Natural killer cell (primary cell): ENCODE measurements at regions not wholly inside any gene's neighbourhood (a gene's known extent, or its start where the extent isn't known, plus 50 kb on each side); places are given as distances from the start of the nearest gene placed in this dataset.

Experiments used
- ATAC-seq, 3 donors: fragments of 150-1000 bp in 2 of 3; fragments of 200-7000 bp in 1 of 3; cut with Tn5 transposase; 1 replicate in 1 of 3; 2 replicates in 2 of 3; pipeline ENCODE4 v1.10.0; 2021; ENCODE audit warnings: mild to moderate bottlenecking in 2 of 3, moderate library complexity in 2 of 3
- DNase-seq, 2 donors: peaks; one replicate each; pipeline versions ENCODE4 v3.0.0 to v3.0.0-alpha.2; 2013 to 2021; ENCODE audit warnings: mixed read lengths in 1 of 2
- H3K27ac ChIP-seq: one replicate; pipeline ENCODE4 v1.5.1; 2013; ENCODE audit warnings: mild to moderate bottlenecking, low read length
- H3K27me3 ChIP-seq: one replicate; pipeline ENCODE4 v1.6.1; 2013; ENCODE audit warnings: low read length; ENCODE audit not compliant: control insufficient read depth, insufficient read depth
- H3K36me3 ChIP-seq: one replicate; pipeline ENCODE4 v1.6.1; 2013; ENCODE audit warnings: low read length; ENCODE audit not compliant: control insufficient read depth, insufficient read depth
- H3K4me1 ChIP-seq: one replicate; pipeline ENCODE4 v1.6.1; 2013; ENCODE audit warnings: low read length; ENCODE audit not compliant: control insufficient read depth, insufficient read depth
- H3K4me3 ChIP-seq: one replicate; pipeline ENCODE4 v1.5.1; 2013; ENCODE audit warnings: low read length
- H3K9me3 ChIP-seq: one replicate; pipeline ENCODE4 v1.6.1; 2013; ENCODE audit warnings: low read length; ENCODE audit not compliant: control insufficient read depth, insufficient read depth
- H3K27ac Mint-ChIP-seq, 2 donors: one replicate each; pipeline ENCODE4 v1.8.0; 2022; ENCODE audit warnings: mild to moderate bottlenecking in 2 of 2, mixed read lengths in 2 of 2, moderate library complexity in 1 of 2
- H3K27me3 Mint-ChIP-seq, 2 donors: one replicate each; pipeline ENCODE4 v1.8.0; 2022; ENCODE audit warnings: low read depth in 2 of 2, mixed read lengths in 2 of 2
- H3K36me3 Mint-ChIP-seq: one replicate; pipeline ENCODE4 v1.8.0; 2022; ENCODE audit warnings: mixed read lengths
- H3K4me1 Mint-ChIP-seq, 2 donors: one replicate each; pipeline ENCODE4 v1.8.0; 2022; ENCODE audit warnings: mixed read lengths in 2 of 2
- H3K4me3 Mint-ChIP-seq: one replicate; pipeline ENCODE4 v1.8.0; 2022; ENCODE audit warnings: mild to moderate bottlenecking, moderate library complexity, mixed read lengths
- H3K9me3 Mint-ChIP-seq, 2 donors: one replicate each; pipeline ENCODE4 v1.8.0; 2022; ENCODE audit warnings: mixed read lengths in 2 of 2
- WGBS: methylation state at CpG from one replicate; pipeline ENCODE4 v1.1.7; 2013; ENCODE audit warnings: missing lambda C conversion rate; ENCODE audit not compliant: insufficient coverage; 5-methylcytosine and 5-hydroxymethylcytosine counted together
- intact Hi-C: fragments of 100-400 bp; cut with micrococcal nuclease; formaldehyde crosslinking; loops from one replicate; pipeline ENCODE4 v1.14.2; 2022
- TF ChIP-seq, protein P1 (sequence below): fragments of 200-600 bp; IDR thresholded peaks from one replicate; pipeline ENCODE4 v1.8.0; 2022; ENCODE audit warnings: antibody characterized with exemption

DNA sequence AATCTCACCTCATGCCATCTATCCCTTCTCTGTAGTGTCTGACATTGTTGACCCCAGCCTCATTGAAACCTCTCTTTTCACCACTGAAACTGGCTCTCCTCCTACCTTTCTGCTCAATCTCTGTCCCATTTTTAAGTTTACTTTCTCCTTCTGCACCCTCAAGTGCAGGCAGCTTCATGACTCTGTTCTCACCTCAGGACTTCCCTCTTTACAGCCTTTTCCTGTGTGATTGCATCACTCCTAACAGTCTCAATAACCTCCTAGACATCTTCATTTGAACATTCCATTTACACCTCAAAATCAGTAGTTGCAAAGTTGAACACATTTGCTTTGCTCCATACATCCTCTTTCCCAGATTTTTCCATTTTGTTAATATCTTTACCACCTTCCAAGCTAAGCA is 172.1 kb downstream of the RASEF start:
- Mint-ChIP-seq H3K27ac (no peak overlapping the region), H3K27me3 (no peaks in the 10 kb centered on the region)

DNA sequence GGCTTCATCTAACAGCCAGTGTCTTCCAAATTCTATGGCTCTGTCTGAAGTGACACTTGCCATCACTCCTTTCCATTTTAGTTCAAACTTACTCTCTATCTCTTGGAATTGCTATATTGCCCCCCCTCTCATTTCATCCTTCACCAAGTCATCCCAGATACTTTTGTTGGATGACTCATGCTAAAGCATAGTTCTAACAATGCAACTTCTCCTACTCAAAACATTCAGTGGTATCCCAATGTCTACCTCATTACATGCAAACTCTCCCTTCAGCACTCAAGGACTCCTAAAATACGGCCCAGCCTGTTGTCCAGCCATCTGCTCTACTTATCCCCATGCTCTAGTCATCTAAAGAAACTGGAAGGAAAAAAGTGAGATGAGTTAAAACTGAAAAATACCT is 171.6 kb downstream of the RASEF start:
- Mint-ChIP-seq H3K36me3 (no peaks in the 10 kb centered on the region), H3K9me3 (peaks cover under 1 to 2% of the 10 kb centered on the region in 2 donors), H3K27ac (no peak overlapping the region), H3K4me3 (no peak overlapping the region), H3K27me3 (no peaks in the 10 kb centered on the region), H3K4me1 (no peaks in the 10 kb centered on the region)
- intact Hi-C loops = no loop called here
- DNase-seq (no peak), ATAC-seq (no peak)
- TF ChIP-seq, protein P1, sequence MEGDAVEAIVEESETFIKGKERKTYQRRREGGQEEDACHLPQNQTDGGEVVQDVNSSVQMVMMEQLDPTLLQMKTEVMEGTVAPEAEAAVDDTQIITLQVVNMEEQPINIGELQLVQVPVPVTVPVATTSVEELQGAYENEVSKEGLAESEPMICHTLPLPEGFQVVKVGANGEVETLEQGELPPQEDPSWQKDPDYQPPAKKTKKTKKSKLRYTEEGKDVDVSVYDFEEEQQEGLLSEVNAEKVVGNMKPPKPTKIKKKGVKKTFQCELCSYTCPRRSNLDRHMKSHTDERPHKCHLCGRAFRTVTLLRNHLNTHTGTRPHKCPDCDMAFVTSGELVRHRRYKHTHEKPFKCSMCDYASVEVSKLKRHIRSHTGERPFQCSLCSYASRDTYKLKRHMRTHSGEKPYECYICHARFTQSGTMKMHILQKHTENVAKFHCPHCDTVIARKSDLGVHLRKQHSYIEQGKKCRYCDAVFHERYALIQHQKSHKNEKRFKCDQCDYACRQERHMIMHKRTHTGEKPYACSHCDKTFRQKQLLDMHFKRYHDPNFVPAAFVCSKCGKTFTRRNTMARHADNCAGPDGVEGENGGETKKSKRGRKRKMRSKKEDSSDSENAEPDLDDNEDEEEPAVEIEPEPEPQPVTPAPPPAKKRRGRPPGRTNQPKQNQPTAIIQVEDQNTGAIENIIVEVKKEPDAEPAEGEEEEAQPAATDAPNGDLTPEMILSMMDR = no peak
- Histone ChIP-seq H3K4me3 (no peak overlapping the region), H3K9me3 (peaks cover 3% of the 10 kb centered on the region), H3K27ac (no peak overlapping the region), H3K4me1 (no peaks in the 10 kb centered on the region), H3K27me3 (no peaks in the 10 kb centered on the region), H3K36me3 (no peaks in the 10 kb centered on the region)
- WGBS = no CpG with 5 or more reads among the region's 1 CpG

More for the DNA sequence above, 172.1 kb downstream of the RASEF start:
- no peak overlapping the region for H3K4me3 ChIP-seq
- H3K4me3 Mint-ChIP-seq = no peak overlapping the region
- intact Hi-C loops = no loop called here
- TF ChIP-seq, protein P1 = no peak
- H3K36me3 ChIP-seq = no peaks in the 10 kb centered on the region
- H3K36me3 Mint-ChIP-seq = no peaks in the 10 kb centered on the region
- H3K27ac ChIP-seq = no peak overlapping the region
- DNase-seq = no peak
- ATAC-seq = no peak
- no peaks in the 10 kb centered on the region for H3K4me1 ChIP-seq
- H3K9me3 Mint-ChIP-seq = no peaks in the 10 kb centered on the region
- no peaks in the 10 kb centered on the region for H3K27me3 ChIP-seq
- peaks cover 3% of the 10 kb centered on the region for H3K9me3 ChIP-seq
- no peaks in the 10 kb centered on the region for H3K4me1 Mint-ChIP-seq

DNA sequence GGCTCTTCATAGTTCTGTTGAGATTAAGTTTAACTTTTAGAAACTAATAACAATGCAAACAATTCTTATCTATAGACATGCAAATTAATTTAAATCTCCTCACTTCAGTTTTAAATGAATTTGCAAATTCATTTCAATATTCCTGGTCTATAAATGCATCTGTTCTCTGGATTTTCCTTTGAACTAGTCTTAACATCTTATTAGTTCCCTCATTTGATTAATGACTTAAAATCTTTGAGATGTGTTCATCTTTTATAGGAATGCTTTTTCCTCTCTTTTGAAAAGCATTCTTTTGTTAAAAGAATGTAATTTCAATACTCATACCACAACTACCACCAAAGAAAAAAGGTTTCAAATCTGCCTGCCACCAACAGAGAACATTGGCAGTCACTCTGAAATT is 169.4 kb downstream of the RASEF start:
- H3K27me3 Mint-ChIP-seq = no peaks in the 10 kb centered on the region
- no peaks in the 10 kb centered on the region for H3K4me1 Mint-ChIP-seq
- Histone ChIP-seq H3K4me1 (no peaks in the 10 kb centered on the region), H3K27me3 (no peaks in the 10 kb centered on the region), H3K36me3 (no peaks in the 10 kb centered on the region), H3K4me3 (no peak overlapping the region), H3K9me3 (peaks cover 3% of the 10 kb centered on the region), H3K27ac (no peak overlapping the region)
- TF ChIP-seq, protein P1 = no peak
- no peak for DNase-seq
- no peak for ATAC-seq
- H3K4me3 Mint-ChIP-seq = no peak overlapping the region
- H3K36me3 Mint-ChIP-seq = no peaks in the 10 kb centered on the region
- intact Hi-C loops = no loop called here
- no peak overlapping the region for H3K27ac Mint-ChIP-seq
- peaks cover 4 to 7% of the 10 kb centered on the region in 2 donors for H3K9me3 Mint-ChIP-seq

DNA sequence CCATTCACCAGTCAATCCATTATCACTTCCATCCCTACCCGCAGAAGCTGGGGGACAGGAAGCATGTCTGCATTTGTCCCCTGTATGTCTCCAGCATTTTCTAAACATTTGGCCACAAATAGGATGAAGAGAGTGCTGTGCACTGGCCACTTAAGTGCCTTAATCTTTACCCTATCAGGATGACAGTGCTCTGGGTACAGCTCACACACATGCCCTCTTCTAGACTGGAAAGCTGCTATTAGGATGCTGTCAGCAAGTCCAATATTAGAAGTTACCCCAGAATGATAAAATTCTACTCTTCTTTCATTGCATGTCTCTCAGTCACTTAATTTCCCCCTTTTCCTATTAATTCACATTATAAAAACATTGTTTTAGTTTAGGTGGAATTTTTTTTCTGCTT is 168.4 kb downstream of the RASEF start:
- Mint-ChIP-seq H3K4me1 (no peaks in the 10 kb centered on the region), H3K27ac (no peak overlapping the region)

More for the DNA sequence above, 168.4 kb downstream of the RASEF start:
- Histone ChIP-seq H3K9me3 (peaks cover 3% of the 10 kb centered on the region), H3K36me3 (no peaks in the 10 kb centered on the region), H3K4me1 (no peaks in the 10 kb centered on the region), H3K4me3 (no peak overlapping the region), H3K27ac (no peak overlapping the region), H3K27me3 (no peaks in the 10 kb centered on the region)
- H3K4me3 Mint-ChIP-seq = no peak overlapping the region
- no peaks in the 10 kb centered on the region for H3K36me3 Mint-ChIP-seq
- no peak for ATAC-seq
- no peak for DNase-seq
- TF ChIP-seq, protein P1 = no peak
- 82% methylated on average over 1 of the region's 1 CpG for WGBS
- H3K9me3 Mint-ChIP-seq = peaks cover 6 to 7% of the 10 kb centered on the region in 2 donors
- intact Hi-C loops = no loop called here
- no peaks in the 10 kb centered on the region for H3K27me3 Mint-ChIP-seq
